HCT116 (cell line): ENCODE measurements at regions not wholly inside any gene's neighbourhood (a gene's known extent, or its start where the extent isn't known, plus 50 kb on each side); places are given as distances from the start of the nearest gene placed in this dataset.

Experiments
- ATAC-seq: fragments of 200-7000 bp; cut with Tn5 transposase; 2 replicates; pipeline ENCODE4 v1.9.1; 2020; ENCODE audit warnings: mild to moderate bottlenecking, moderate library complexity
- BruUV-seq: library from RNA; stranded (reverse); fragments of 400-500 nt; replicated peaks from 2 replicates; lab custom pipeline; 2021; lab: Mats Ljungman, UMichigan
- CTCF ChIA-PET: fragments of 300-600 bp; sonication (Branson Sonifier 250); formaldehyde crosslinking; loops from one replicate; lab custom pipeline; 2021; ENCODE audit warnings: antibody characterized with exemption; lab: Charles Lee
- POLR2A ChIA-PET: fragments of 300-600, 350-600 bp; sonication (Branson Sonifier 250); formaldehyde crosslinking; loops from one replicate; lab custom pipeline; 2021; ENCODE audit warnings: antibody characterized with exemption; lab: Charles Lee
- RAD21 ChIA-PET, 2 experiments: fragments of 300-600 bp; sonication (Branson Sonifier 250); formaldehyde crosslinking; loops; one replicate each; lab custom pipeline; 2023; ENCODE audit warnings: low total read pairs in 2 of 2; ENCODE audit not compliant: uncharacterized antibody in 2 of 2, unreplicated experiment in 2 of 2, low non-redundant PET in 1 of 2; lab: Charles Lee
- DNase-seq: peaks from one replicate; pipeline ENCODE4 v3.0.0-alpha.2; 2010; ENCODE audit warnings: low read depth, low spot score
- H2AFZ ChIP-seq: fragments of 200-600 bp; shearing (Covaris generic), sonication (generic); 2 replicates; pipeline ENCODE4 v1.6.1; 2017; ENCODE audit warnings: low read depth, mixed run types, mixed read lengths, antibody characterized with exemption, low read length; ENCODE audit not compliant: poor library complexity, severe bottlenecking
- H3K27ac ChIP-seq: 2 replicates; pipeline ENCODE4 v1.5.1; 2012; ENCODE audit warnings: low read depth, low read length
- H3K27me3 ChIP-seq: fragments of 200-600 bp; sonication (generic); 2 replicates; pipeline ENCODE4 v1.6.1; 2016; ENCODE audit warnings: mixed run types, low read length, mixed read lengths; ENCODE audit not compliant: insufficient read depth
- H3K36me3 ChIP-seq, 2 experiments: fragments of 200-500 bp in 1 of 2; fragments of 200-600 bp in 1 of 2; sonication (Bioruptor generic) in 1 of 2; sonication (generic) in 1 of 2; 2 replicates each; pipeline versions ENCODE4 v1.5.1 to v1.6.1; 2014 to 2016; ENCODE audit warnings: low read length in 2 of 2, inconsistent platforms in 1 of 2, mixed read lengths in 1 of 2, mixed run types in 1 of 2; ENCODE audit not compliant: insufficient read depth in 2 of 2, control insufficient read depth in 1 of 2
- H3K4me1 ChIP-seq, 2 experiments: fragments of 200-600 bp in 1 of 2; sonication (generic) in 1 of 2; 2 replicates each; pipeline versions ENCODE4 v1.5.1 to v1.6.1; 2012 to 2017; ENCODE audit warnings: low read length in 2 of 2, inconsistent platforms in 1 of 2, mild to moderate bottlenecking in 1 of 2, mixed read lengths in 1 of 2, mixed run types in 1 of 2, moderate library complexity in 1 of 2; ENCODE audit not compliant: insufficient read depth in 2 of 2, control insufficient read depth in 1 of 2
- H3K4me2 ChIP-seq: fragments of 200-600 bp; sonication (generic); 2 replicates; pipeline ENCODE4 v1.6.1; 2017; ENCODE audit warnings: mixed run types, low read length, mixed read lengths
- H3K4me3 ChIP-seq, 2 experiments: fragments of 200-600 bp in 1 of 2; sonication (generic) in 1 of 2; replicated peaks in 1 of 2; 2 replicates each; pipeline ENCODE4 v1.5.1; 2011 to 2016; ENCODE audit warnings: low read length in 2 of 2, control low read depth in 1 of 2, low read depth in 1 of 2, mild to moderate bottlenecking in 1 of 2, mixed read lengths in 1 of 2, mixed run types in 1 of 2
- H3K79me2 ChIP-seq: fragments of 200-600 bp; sonication (generic); 2 replicates; pipeline ENCODE4 v1.6.1; 2017; ENCODE audit warnings: mild to moderate bottlenecking, mixed run types, low read length, moderate library complexity, mixed read lengths; ENCODE audit not compliant: insufficient read depth
- H3K9ac ChIP-seq: fragments of 200-600 bp; sonication (generic); 2 replicates; pipeline ENCODE4 v1.6.1; 2016; ENCODE audit warnings: low read length, mixed read lengths
- H3K9me2 ChIP-seq: fragments of 200-600 bp; sonication (generic), shearing (Covaris generic); 2 replicates; pipeline ENCODE4 v1.6.1; 2017; ENCODE audit warnings: mixed run types, mild to moderate bottlenecking, moderate library complexity; ENCODE audit not compliant: insufficient read depth
- H3K9me3 ChIP-seq, 2 experiments: fragments of 200-500 bp in 1 of 2; fragments of 200-600 bp in 1 of 2; sonication (Bioruptor generic) in 1 of 2; sonication (generic) in 1 of 2; 2 replicates each; pipeline ENCODE4 v1.6.1; 2014 to 2017; ENCODE audit warnings: low read length in 2 of 2, mixed read lengths in 2 of 2, inconsistent platforms in 1 of 2, low read depth in 1 of 2, mild to moderate bottlenecking in 1 of 2, mixed run types in 1 of 2, moderate library complexity in 1 of 2; ENCODE audit not compliant: control insufficient read depth in 1 of 2, insufficient read depth in 1 of 2
- H4K20me1 ChIP-seq: fragments of 200-600 bp; sonication (generic), shearing (Covaris generic); 2 replicates; pipeline ENCODE4 v1.6.1; 2017; ENCODE audit warnings: mixed run types, mild to moderate bottlenecking, moderate library complexity; ENCODE audit not compliant: insufficient read depth
- CBX3 ChIP-seq: IDR thresholded peaks from 2 replicates; pipeline ENCODE4 v1.6.1; 2012; ENCODE audit warnings: low read depth
- CEBPB ChIP-seq: IDR thresholded peaks from 2 replicates; pipeline ENCODE4 v1.6.1; 2012; ENCODE audit warnings: low read depth
- ELF1 ChIP-seq: IDR thresholded peaks from 2 replicates; pipeline ENCODE4 v1.6.1; 2012; ENCODE audit warnings: low read depth, borderline replicate concordance
- JUND ChIP-seq: IDR thresholded peaks from 2 replicates; pipeline ENCODE4 v1.6.1; 2012
- MAX ChIP-seq: IDR thresholded peaks from 2 replicates; pipeline ENCODE4 v1.6.1; 2012
- RAD21 ChIP-seq: IDR thresholded peaks from 2 replicates; pipeline ENCODE4 v1.6.1; 2012; ENCODE audit warnings: low read depth, mild to moderate bottlenecking
- ZNF274 ChIP-seq: fragments of 200-500 bp; sonication (Bioruptor generic); IDR thresholded peaks from 2 replicates; pipeline ENCODE4 v1.6.1; 2014; ENCODE audit warnings: mild to moderate bottlenecking, low read depth, low read length, inconsistent platforms
- intact Hi-C: fragments of 100-400 bp; cut with micrococcal nuclease; formaldehyde crosslinking; loops from 2 replicates; pipeline ENCODE4 v1.10.0; 2022

DNA sequence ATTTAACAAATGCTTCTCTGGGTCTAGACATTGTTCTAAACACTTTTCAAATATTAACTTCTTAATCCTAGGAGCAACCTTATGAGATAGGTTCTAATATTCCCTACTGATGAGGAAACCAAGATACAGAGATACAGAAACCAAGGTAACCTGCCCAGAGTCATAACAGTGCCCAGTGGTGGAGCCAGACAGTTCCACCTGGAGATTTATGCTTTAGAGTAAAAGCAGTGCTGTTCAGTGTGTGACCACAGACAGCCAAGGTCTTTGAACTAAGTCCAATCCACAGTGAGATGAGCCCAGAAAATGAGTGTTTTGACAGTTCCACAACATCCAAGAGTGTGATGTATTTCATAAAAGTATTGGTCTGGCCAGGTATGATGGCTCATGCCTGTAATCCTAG is 105.2 kb upstream of the UMPS start:
- Histone ChIP-seq H3K9me3 (no peaks in the 10 kb centered on the region), H3K27ac (no peak overlapping the region), H3K4me3 (no peak overlapping the region), H3K36me3 (no peaks in the 10 kb centered on the region), H4K20me1 (no peaks in the 10 kb centered on the region), H3K79me2 (no peaks in the 10 kb centered on the region), H3K4me2 (no peak overlapping the region), H2AFZ (no peak overlapping the region), H3K27me3 (no peaks in the 10 kb centered on the region), H3K9ac (no peak overlapping the region), H3K9me2 (no peaks in the 10 kb centered on the region), H3K4me1 (peaks cover 7 to 10% of the 10 kb centered on the region in 2 experiments; a peak in 3 of 4 replicates)
- BruUV-seq: no TSS peak
- ChIA-PET CTCF (no interaction called here), RAD21 (no interaction called here), POLR2A (no interaction called here)
- intact Hi-C loops: no loop called here
- no peak for TF ChIP-seq RAD21
- DNase-seq (no peak), ATAC-seq (no peak)

GRCh38 chr3:124627501-124627908 is 102.7 kb upstream of the UMPS start:
- H3K27me3 ChIP-seq: no peaks in the 10 kb centered on the region

More at GRCh38 chr3:124627501-124627908, 102.7 kb upstream of the UMPS start:
- Histone ChIP-seq H3K79me2 (no peaks in the 10 kb centered on the region), H3K4me3 (no peak overlapping the region), H3K4me1 (no peaks in the 10 kb centered on the region), H3K4me2 (no peak overlapping the region), H3K9me3 (no peaks in the 10 kb centered on the region), H3K9ac (no peak overlapping the region), H4K20me1 (no peaks in the 10 kb centered on the region), H3K9me2 (no peaks in the 10 kb centered on the region), H2AFZ (no peak overlapping the region), H3K27ac (no peak overlapping the region), H3K36me3 (no peaks in the 10 kb centered on the region)
- ChIA-PET POLR2A (no interaction called here), RAD21 (no interaction called here), CTCF (no interaction called here)
- BruUV-seq: no TSS peak
- DNase-seq (no peak), ATAC-seq (no peak)
- intact Hi-C loops: no loop called here
- TF ChIP-seq CEBPB: no peak
- no peak for TF ChIP-seq CBX3
- no peak for TF ChIP-seq ZNF274
- no peak for TF ChIP-seq JUND
- no peak for TF ChIP-seq ELF1
- no peak for TF ChIP-seq MAX
